Heart left ventricle (tissue), 16 donors: ENCODE measurements at regions not wholly inside any gene's neighbourhood (a gene's known extent, or its start where the extent isn't known, plus 50 kb on each side); places are given as distances from the start of the nearest gene placed in this dataset.

Experiments used
- ATAC-seq, 4 donors: fragments of 200-7000 bp; cut with Tn5 transposase; one replicate each; pipeline ENCODE4 v1.9.1; 2020 to 2022; ENCODE audit warnings: moderate library complexity in 4 of 4, mild to moderate bottlenecking in 3 of 4, moderate number of reproducible peaks in 1 of 4
- DNase-seq, 5 donors: peaks; one replicate each; pipeline ENCODE4 v3.0.0-alpha.2; 2020
- H3K27ac ChIP-seq, 12 donors: fragments of 200-600 bp; sonication (generic) in 4 of 12; one replicate each; pipeline versions ENCODE4 v1.5.0 to v1.8.0; 2016 to 2022; ENCODE audit warnings: mild to moderate bottlenecking in 2 of 12
- H3K27me3 ChIP-seq, 9 donors: fragments of 200-600 bp; sonication (generic) in 2 of 9; one replicate each; pipeline versions ENCODE4 v1.5.1 to v1.8.0; 2016 to 2022; ENCODE audit warnings: mild to moderate bottlenecking in 3 of 9
- H3K36me3 ChIP-seq, 9 donors: fragments of 200-600 bp; sonication (generic) in 2 of 9; one replicate each; pipeline versions ENCODE4 v1.5.0 to v1.8.0; 2018 to 2022; ENCODE audit warnings: mild to moderate bottlenecking in 2 of 9
- H3K4me1 ChIP-seq, 12 donors: fragments of 200-600 bp; sonication (generic) in 4 of 12; one replicate each; pipeline versions ENCODE4 v1.5.0 to v1.8.0; 2016 to 2022; ENCODE audit warnings: mild to moderate bottlenecking in 3 of 12
- H3K4me3 ChIP-seq, 12 donors: fragments of 200-600 bp; sonication (generic) in 4 of 12; one replicate each; pipeline versions ENCODE4 v1.5.0 to v1.8.0; 2017 to 2022; ENCODE audit warnings: mild to moderate bottlenecking in 9 of 12, moderate library complexity in 4 of 12
- H3K9me3 ChIP-seq, 12 donors: fragments of 200-600 bp; sonication (generic) in 4 of 12; one replicate each; pipeline versions ENCODE4 v1.5.0 to v1.8.0; 2016 to 2022; ENCODE audit warnings: mild to moderate bottlenecking in 1 of 12
- CTCF ChIP-seq, 12 donors: fragments of 200-600 bp; sonication (generic) in 4 of 12; IDR thresholded peaks; one replicate each; pipeline versions ENCODE4 v1.5.0 to v1.8.0; 2018 to 2022; ENCODE audit warnings: antibody characterized with exemption in 12 of 12, mild to moderate bottlenecking in 5 of 12
- POLR2A ChIP-seq, 2 donors: fragments of 450-650 bp; IDR thresholded peaks; one replicate each; pipeline ENCODE4 v1.6.1; 2017; ENCODE audit warnings: antibody characterized with exemption in 2 of 2, mild to moderate bottlenecking in 2 of 2, moderate library complexity in 2 of 2
- WGBS, 4 donors: extraction: QIAGEN DNeasy Blood & Tissue Kit in 2 of 4; methylation state at CpG; one replicate each; pipeline versions ENCODE4 v1.1.5 to v1.1.7; 2013 to 2018; 5-methylcytosine and 5-hydroxymethylcytosine counted together
- intact Hi-C, 10 donors: fragments of 100-400 bp; cut with DNase I; formaldehyde crosslinking; loops; one replicate each; pipeline versions ENCODE4 v1.11.1 to v1.14.2; 2022
- donor health status: ischemic (EF 13 %, LVEDD 7.1; RV severe dilation, severe dysfunction).
- donor health status: healthy with polysubstance abuse.
- donor health status: DM: no; HTN: yes; CAD: no.
- donor health status: DM: no; HTN: no; CAD: no.
- donor health status: ischemic (EF 25% LVEDD 6.9; RV normal size, moderate dysfunction).
- donor health status: ischemic (EF 25% LVEDD 5.7; RV mildly dilated, moderate dysfunction).
- donor health status: healthy.
- donor health status: DM: yes; HTN: yes; CAD: no.
- donor health status: ischemic (EF 35%, LVEDD 5.7; RV mildly dilated, moderate dysfunction).
- donor health status: nonischemic (EF 11% LVEDD 7.7; RV severe dilation, severe dysfunction).
- donor health status: DM: yes; HTN: yes; CAD: no.
- donor health status: PGD.
- donor health status: ischemic (EF 29% LVEDD 5.4; RV normal size, mild dysfunction).
- donor health status: nonischemic (EF 23%, LVEDD 6.1; RV moderate dilation, normal function).

- 55 to 85% (median 74%) methylated on average over 9 to 10 of the region's 10 CpGs for WGBS, 4 donors
- no peak for TF ChIP-seq POLR2A (IDR thresholded peaks at IDR 0.05)
- TF ChIP-seq CTCF (IDR thresholded peaks at IDR 0.05) = no peak
- no peaks in the 10 kb centered on the region for H3K36me3 ChIP-seq
- no peaks in the 10 kb centered on the region for H3K9me3 ChIP-seq
- no peaks in the 10 kb centered on the region for H3K27me3 ChIP-seq
- peak; percentile 86 to 95 (median 90) for ATAC-seq
- no peak overlapping the region for H3K4me3 ChIP-seq
- no peak overlapping the region for H3K27ac ChIP-seq
- intact Hi-C loops = no loop called here
- peaks cover 0 to 18% (median 0%) of the 10 kb centered on the region in 12 donors for H3K4me1 ChIP-seq
- DNase-seq = peak; percentile 38 to 75 (median 69)
Measured at GRCh38 chr13:110062077-110062776, 244.7 kb downstream of the COL4A1 start.

- Histone ChIP-seq H3K9me3 (no peaks in the 10 kb centered on the region), H3K36me3 (no peaks in the 10 kb centered on the region), H3K4me1 (peaks cover 0 to 18% (median 0%) of the 10 kb centered on the region in 12 donors), H3K27ac (no peak overlapping the region), H3K4me3 (no peak overlapping the region), H3K27me3 (peaks cover 0 to 5% (median 0%) of the 10 kb centered on the region in 9 donors)
- ATAC-seq = no peak
- no peak for DNase-seq
- TF ChIP-seq POLR2A (IDR thresholded peaks at IDR 0.05) (no peak), CTCF (IDR thresholded peaks at IDR 0.05) (no peak)
- intact Hi-C loops = no loop called here
- WGBS, 4 donors = 62 to 87% (median 79%) methylated on average over 4 of the region's 4 CpGs
Measured at GRCh38 chr13:110061270-110061669, 245.7 kb downstream of the COL4A1 start.

- Histone ChIP-seq H3K27me3 (peaks cover 0 to 5% (median 0%) of the 10 kb centered on the region in 9 donors), H3K4me3 (no peak overlapping the region), H3K9me3 (peaks cover 0 to 4% (median 0%) of the 10 kb centered on the region in 12 donors), H3K27ac (no peak overlapping the region), H3K4me1 (peaks cover 0 to 2% (median 0%) of the 10 kb centered on the region in 12 donors), H3K36me3 (no peaks in the 10 kb centered on the region)
- TF ChIP-seq POLR2A (IDR thresholded peaks at IDR 0.05) (no peak), CTCF (IDR thresholded peaks at IDR 0.05) (no peak)
- intact Hi-C loops = no loop called here
- 62 to 78% (median 67%) methylated on average over 9 of the region's 9 CpGs for WGBS, 4 donors
- no peak for DNase-seq
- ATAC-seq = no peak
Measured at GRCh38 chr13:110057052-110057451, 249.9 kb downstream of the COL4A1 start.

- no peak for TF ChIP-seq POLR2A (IDR thresholded peaks at IDR 0.05)
- no peak for TF ChIP-seq CTCF (IDR thresholded peaks at IDR 0.05)
- Histone ChIP-seq H3K9me3 (peaks cover 0 to 4% (median 0%) of the 10 kb centered on the region in 12 donors), H3K36me3 (no peaks in the 10 kb centered on the region), H3K27me3 (peaks cover 0 to 5% (median 0%) of the 10 kb centered on the region in 9 donors), H3K27ac (no peak overlapping the region), H3K4me3 (no peak overlapping the region), H3K4me1 (no peaks in the 10 kb centered on the region)
- ATAC-seq = no peak
- DNase-seq = no peak
- WGBS, 4 donors = 87 to 94% (median 92%) methylated on average over 5 of the region's 5 CpGs
- intact Hi-C loops = no loop called here
Measured at GRCh38 chr13:110056640-110057039, 250.3 kb downstream of the COL4A1 start.
